ENCODE measurements at regions not wholly inside any gene's neighbourhood (a gene's known extent, or its start where the extent isn't known, plus 50 kb on each side); places are given as distances from the start of the nearest gene placed in this dataset.
"Not testable (repeated sequence)": the region's sequence is repeated elsewhere in the genome, so short reads cannot be mapped to it uniquely, and the experiment has no call there.

- DNase-seq (ENCODE audit: low spot score), result no peak
These were observed 95.2 kb downstream of the PLCE1 start for GRCh38 chr10:94088926-94089381.

GRCh38 chr10:94091649-94092048, 97.9 kb downstream of the PLCE1 start:
- DNase-seq (ENCODE audit: low spot score), result no peak

- no peak for DNase-seq (ENCODE audit: low spot score)
These were observed 99.1 kb downstream of the PLCE1 start for GRCh38 chr10:94092848-94093247.

DNA sequence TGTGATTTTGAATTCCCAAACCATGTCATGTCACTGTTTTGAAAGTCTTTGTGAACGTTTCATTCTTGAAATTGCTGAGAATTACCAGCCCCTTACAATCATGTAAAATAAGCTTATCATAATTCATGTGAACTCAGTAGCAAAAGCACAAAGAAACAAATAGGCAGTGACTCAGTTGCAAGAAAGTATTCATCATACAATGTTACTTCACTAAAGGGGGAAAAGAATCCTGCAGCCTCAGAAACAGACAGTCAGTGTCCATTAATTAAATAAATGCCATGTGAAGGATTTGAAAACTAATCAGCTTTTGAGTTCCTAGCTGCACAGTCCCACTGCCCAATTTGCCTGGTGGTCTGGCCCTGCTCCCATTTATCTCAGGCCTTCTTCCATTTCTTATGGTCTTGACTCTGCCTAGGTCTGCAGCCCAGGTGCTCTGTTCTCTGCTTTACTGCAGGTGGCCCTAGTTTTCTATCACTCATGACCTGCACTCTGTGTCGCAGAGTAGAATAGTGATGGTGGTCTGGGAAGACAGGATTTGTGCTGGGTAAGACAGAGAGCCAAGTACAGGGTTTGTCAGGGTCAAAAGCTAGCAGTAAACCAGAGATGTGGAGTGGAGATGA, 99.7 kb downstream of the PLCE1 start:
- DNase-seq (ENCODE audit: low spot score), result no peak

- DNase-seq (ENCODE audit: low spot score), result no peak
These were observed 100.8 kb downstream of the PLCE1 start for GRCh38 chr10:94094540-94094939.

DNA sequence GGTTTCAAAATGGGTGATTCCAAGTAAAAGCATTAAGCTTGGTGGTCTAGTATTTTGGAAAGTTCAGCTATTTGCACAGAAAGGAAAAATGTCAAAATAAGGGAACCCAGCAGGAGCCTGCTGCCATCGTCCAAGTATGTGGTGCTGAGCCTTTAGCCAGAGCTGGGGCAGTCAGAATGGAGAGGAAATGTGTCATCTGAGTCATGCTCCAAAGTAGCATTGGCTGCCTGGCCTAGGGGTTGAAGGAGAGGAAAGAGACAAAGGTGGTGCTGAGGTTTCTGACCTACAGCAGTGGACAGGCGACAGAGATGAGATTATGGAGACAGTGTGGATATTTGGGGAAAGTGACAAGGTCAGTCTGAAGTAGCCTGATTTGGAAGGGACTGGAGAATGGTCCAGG, 103.9 kb downstream of the PLCE1 start:
- DNase-seq (ENCODE audit: low spot score), result no peak

GRCh38 chr10:94098896-94099295, 105.2 kb downstream of the PLCE1 start:
- DNase-seq (ENCODE audit: low spot score), result no peak

DNA sequence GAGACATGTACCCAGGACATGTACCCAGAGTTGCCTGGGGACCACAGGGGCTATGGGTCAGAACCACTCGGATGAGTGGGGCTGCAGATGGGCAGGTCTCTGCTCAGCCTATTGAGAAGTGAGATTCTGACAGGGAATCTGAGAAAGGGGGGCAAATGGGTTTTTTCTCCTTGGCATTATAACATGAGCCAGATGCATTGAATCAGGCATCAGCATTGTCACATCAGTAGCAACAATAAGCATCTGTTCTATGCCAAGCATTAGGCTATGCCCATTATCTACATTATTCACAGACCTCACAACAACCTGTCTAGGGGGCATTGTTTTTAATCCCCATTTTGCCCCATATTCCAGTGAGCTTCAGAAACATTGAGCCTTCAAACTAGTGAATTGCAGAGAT, 108.2 kb downstream of the PLCE1 start:
- DNase-seq (ENCODE audit: low spot score), result no peak

- DNase-seq (ENCODE audit: low spot score), result no peak
These were observed 108.7 kb downstream of the PLCE1 start for GRCh38 chr10:94102436-94102835.

- no peak for DNase-seq (ENCODE audit: low spot score)
These were observed 109.5 kb downstream of the PLCE1 start for GRCh38 chr10:94103192-94103591.

- no peak for DNase-seq (ENCODE audit: low spot score)
These were observed 110.1 kb downstream of the PLCE1 start for GRCh38 chr10:94103801-94104221.

GRCh38 chr10:94104316-94105000, 110.7 kb downstream of the PLCE1 start:
- DNase-seq (ENCODE audit: low spot score), result no peak

GRCh38 chr10:94105226-94105625, 111.5 kb downstream of the PLCE1 start:
- no peak for DNase-seq (ENCODE audit: low spot score)

GRCh38 chr10:94107191-94107590, 113.5 kb downstream of the PLCE1 start:
- no peak for DNase-seq (ENCODE audit: low spot score)

DNA sequence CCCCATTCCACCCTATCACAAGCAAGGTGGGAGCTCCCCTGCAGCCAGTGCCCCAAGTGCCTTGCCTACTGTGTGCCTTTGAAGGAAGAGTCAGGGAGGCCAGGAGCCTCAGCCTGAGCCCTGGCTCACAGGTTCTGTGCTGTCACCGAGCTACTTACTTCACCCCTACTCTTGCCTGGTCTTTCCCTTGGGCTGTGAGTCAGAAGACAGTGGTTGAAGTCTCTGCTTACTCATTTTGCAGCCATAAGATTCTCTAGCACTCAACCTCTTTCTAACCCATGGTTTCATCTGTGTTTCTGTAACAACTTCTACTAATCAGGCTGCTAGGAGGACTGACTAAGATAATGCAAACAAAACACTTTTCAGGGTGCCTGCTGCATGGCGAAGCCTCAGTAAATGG, 114.5 kb downstream of the PLCE1 start:
- no peak for DNase-seq (ENCODE audit: low spot score)

- no peak for DNase-seq (ENCODE audit: low spot score)
These were observed 117.6 kb downstream of the PLCE1 start for GRCh38 chr10:94111367-94111766.

- DNase-seq (ENCODE audit: low spot score), result no peak
These were observed 118.6 kb downstream of the PLCE1 start for GRCh38 chr10:94112321-94112720.

DNA sequence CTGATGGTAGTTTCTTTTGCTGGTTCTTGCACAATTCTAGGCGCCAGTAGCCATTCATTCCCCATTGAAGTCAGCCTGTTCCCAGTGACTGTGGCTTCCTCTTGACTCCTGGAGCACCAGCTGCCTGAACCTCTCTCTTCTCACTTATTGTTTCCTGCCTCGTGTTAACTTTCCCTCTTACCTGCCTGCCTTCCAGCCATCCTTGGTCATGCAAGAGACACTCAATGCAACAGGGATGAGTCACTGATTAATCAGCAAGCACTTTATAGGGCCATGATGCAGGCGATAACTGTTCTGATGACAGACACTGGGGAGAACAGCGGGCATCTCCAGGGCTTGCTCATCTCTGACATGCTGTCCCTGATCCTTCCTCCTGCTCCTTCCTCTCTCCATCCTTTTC, 122.0 kb downstream of the PLCE1 start:
- DNase-seq (ENCODE audit: low spot score), result no peak

- DNase-seq (ENCODE audit: low spot score), result no peak
These were observed 123.1 kb downstream of the PLCE1 start for GRCh38 chr10:94116848-94117247.

GRCh38 chr10:94122211-94122610, 128.5 kb downstream of the PLCE1 start:
- DNase-seq (ENCODE audit: low spot score), result no peak

- peak; percentile 34 for DNase-seq (ENCODE audit: low spot score)
These were observed 129.7 kb downstream of the PLCE1 start for GRCh38 chr10:94123258-94123995.

DNA sequence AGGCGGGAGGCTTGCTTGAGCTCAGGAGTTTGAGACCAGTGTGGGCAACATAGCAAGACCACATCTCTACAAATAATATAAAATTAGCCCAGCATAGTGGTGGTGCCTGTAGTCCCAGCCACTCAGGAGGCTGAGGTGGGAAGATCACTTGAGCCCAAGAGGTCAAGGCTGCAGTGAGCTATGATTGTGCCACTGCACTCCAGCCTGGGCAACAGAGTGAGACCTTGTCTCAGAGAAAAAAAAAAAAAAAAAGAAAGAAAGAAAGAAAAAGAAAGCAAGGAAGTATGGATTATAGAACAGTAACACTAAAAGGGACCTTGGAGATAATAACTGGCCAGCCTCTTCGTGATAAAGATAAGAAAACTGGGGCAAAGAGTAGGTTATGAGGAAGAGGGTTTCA, 130.4 kb downstream of the PLCE1 start:
- not testable (repeated sequence) for DNase-seq (ENCODE audit: low spot score)

- not testable (repeated sequence) for DNase-seq (ENCODE audit: low spot score)
These were observed 131.5 kb downstream of the PLCE1 start for GRCh38 chr10:94125268-94125667.
